ENCODE measurements at regions not wholly inside any gene's neighbourhood (a gene's known extent, or its start where the extent isn't known, plus 50 kb on each side); places are given as distances from the start of the nearest gene placed in this dataset.
"Not testable (repeated sequence)": the region's sequence is repeated elsewhere in the genome, so short reads cannot be mapped to it uniquely, and the experiment has no call there.

- DNase-seq, result no peak
Observed at GRCh38 chr13:76708138-76708688, 178.0 kb downstream of the KCTD12 start.

GRCh38 chr13:76707360-76707759 lies 178.8 kb downstream of the KCTD12 start:
- no peak for DNase-seq

DNA sequence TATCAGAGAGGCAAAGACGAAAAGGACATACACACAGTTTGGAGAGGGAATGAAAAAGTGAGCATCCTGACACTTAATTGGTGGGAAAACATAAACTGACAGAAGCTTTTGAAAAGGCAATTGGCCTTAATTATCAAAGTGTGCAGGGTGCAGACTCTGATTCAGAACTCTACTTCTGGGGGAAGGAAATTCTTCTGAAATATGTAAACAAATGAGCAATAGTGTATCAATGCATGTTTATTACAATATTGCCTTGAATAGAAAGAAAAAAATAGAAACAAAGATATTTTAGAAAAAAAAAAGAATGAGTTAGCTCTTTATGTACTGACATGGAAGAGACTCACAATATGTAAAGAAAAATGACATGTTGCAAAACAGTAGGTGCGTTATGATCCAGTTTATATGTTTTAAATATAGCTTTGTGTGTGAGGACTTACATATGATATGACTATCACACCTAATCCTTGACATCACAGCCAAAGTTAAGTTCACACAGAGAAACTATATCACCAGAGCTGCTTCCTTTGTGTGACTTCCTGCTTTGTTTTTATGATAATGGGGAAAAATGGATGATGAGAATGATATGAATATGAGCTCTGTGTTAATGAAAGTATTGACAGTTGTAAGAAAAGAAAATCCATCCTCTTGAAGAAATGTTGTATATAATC lies 182.4 kb downstream of the KCTD12 start:
- DNase-seq, result no peak

GRCh38 chr13:76703216-76703615 lies 183.0 kb downstream of the KCTD12 start:
- no peak for DNase-seq

DNA sequence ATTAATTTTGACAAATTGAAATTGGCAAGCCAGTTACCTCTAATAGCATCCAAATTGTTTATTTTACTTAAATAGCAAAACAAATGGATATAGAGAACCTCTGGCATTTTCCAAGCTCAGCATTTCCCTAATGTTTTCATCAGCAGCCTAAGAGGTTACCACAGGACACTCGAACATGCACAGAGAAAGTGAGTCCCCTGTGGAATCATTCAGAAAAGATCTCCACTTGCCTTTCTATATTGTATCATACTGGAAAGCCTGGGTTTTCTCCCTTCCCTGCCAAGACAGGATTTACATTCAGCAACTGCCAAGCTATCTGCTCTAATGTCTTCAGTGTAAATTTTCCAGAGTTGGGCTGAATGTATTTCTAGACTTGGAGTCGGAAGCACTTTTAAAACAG lies 188.9 kb downstream of the KCTD12 start:
- no peak for DNase-seq

DNA sequence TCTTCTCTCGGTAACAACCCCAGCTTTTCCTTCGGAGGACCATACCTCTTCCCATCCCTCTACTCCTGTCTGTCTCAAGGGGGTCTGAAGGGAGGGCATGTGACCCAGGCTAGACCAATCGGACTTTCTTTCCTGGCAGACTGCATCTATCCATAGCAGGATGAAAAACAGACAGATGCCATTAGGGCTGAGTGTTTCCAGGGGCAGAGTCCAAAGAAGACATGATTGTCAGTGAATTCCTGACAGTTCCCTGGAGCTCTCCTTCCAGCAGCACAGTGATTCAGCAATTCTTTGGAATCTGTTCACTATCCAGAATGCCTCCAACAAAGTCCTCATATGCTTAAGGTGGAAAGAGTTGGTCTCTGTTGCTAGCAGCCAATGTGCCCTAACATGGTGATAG lies 189.8 kb downstream of the KCTD12 start:
- no peak for DNase-seq

DNA sequence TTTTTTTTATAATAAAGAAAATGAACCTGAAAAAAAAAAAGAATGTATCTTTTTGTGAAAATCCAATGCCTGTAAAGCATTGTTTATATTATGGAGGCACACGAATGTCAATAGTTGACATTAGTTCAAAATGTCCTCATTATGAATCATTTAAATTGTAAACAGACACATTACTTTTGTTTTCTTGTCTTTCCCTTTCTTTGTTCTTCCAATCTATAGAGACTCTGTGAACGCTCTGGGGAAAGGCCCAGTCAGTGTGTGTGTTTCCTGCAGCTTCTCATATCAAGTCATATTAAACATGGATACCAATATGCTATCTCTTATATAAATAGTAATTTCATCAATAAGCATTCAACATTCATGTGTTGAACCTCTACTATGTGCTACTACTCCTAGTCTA lies 193.1 kb downstream of the KCTD12 start:
- DNase-seq, result no peak

GRCh38 chr13:76692346-76692745 lies 193.9 kb downstream of the KCTD12 start:
- DNase-seq, result no peak

- DNase-seq, result no peak
Observed at GRCh38 chr13:76690611-76691010, 195.6 kb downstream of the KCTD12 start.

DNA sequence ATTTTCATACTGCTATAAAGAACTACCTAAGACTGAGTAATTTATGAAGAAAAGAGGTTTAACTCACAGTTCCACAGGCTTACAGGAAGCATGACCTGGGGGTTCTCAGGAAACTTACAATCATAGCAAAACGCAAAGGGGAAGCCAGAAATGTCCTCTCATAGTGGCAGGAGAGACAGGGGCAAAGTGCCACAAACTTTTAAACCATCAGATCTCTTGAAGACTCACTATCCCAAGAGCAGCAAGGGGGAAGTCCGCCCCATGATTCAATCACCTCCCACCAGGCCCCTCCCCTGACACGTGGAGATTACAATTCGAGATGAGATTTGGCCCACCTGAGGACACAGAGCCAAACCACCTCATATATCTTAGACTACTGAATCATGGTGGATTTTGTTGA lies 198.7 kb downstream of the KCTD12 start:
- no peak for DNase-seq

- no peak for DNase-seq
Observed at GRCh38 chr13:76685938-76686337, 200.3 kb downstream of the KCTD12 start.

GRCh38 chr13:76684336-76684735 lies 201.9 kb downstream of the KCTD12 start:
- DNase-seq, result no peak

DNA sequence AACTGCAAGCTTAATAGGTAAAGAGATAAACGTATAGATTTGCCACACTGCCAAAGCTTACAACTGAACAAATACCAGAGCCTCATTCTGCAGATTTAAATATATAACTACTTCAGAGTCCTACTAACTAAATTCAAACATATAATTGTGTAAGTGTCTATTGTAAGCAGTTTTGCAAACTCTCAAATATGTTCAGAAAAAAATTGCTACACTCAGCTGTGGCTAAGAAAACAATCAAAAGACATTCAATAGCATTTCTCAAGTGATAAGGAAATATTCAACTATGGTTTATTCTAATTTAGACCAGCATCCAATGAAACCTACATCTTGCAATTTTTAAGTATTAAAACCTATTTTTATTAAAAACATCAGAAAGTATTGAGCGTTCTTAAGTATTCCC lies 202.4 kb downstream of the KCTD12 start:
- DNase-seq, result no peak

DNA sequence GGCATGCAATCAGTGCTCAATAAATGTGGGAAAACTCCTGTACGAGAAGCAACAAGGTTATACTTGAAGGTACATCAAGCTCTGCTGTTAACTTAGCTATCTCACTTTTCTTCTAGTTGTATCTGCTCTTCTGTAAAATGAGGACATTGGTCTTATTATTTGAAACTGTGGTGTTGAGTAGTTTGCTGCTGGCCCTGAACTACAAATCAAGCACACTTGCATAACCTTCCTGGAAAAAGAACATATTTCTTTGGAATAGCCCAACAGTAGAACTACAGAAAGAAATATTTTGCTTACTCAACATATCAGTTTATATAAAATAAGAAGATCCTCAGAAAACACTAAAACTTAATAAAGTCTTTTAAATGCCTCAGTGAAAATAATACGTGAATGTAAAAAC lies 203.0 kb downstream of the KCTD12 start:
- no peak for DNase-seq

DNA sequence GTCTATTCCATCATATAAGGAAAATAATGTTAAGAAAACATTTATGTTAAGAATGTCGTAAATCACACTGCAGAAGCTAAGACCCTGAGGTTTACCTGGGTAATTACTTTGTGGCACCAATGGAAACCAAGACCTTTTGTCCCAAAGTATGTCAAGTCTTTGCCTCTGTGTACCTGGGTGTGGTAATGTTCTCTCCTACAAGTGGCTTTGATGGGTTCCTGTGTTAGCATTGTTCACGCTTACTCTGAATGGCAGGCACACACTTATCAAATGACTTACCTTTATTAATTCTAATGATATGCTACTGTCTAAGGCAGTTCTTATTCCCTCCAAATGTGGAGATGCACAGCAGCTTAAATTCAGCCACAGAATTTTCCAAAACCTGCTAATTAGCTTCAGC lies 206.1 kb downstream of the KCTD12 start:
- DNase-seq, result no peak

DNA sequence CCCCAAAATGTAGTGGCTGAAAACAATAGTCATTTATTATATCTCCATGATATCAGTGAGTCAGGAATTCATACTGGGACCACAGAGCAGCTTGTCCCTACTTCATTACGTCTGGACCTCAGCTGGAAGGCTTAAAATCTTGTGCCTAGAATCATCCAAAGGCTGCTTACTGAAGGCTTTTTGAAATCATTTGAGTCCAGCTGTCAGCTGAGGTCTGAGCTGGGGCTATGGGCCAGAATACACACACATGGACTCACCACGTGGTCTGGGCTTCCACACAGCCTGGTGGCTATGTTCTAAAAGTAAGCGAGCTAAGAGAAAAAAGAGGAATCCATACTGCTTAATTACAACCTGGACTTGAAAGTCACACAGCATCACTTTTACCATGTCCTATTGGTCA lies 209.2 kb downstream of the KCTD12 start:
- no peak for DNase-seq

- DNase-seq, result no peak
Observed at GRCh38 chr13:76672420-76672819, 213.8 kb downstream of the KCTD12 start.

DNA sequence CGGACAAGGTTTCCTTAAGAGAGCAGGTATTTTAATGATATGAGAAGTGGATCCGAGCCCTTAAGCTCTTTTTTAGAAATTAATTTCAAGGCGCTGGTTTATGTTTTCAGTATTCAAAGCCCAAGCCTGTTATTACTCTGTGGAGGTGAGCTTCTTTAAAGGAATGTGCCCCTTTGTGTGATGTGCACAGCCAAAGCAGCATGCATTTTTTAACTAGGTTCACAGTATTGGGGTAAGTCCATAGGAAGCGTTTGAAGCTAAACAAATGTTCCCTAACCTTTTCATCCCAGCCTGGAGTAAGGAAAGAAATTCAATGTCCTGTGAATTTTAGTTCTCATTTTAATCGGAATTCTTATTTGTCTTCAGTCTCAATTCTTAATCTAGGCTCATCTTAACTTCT lies 217.5 kb downstream of the KCTD12 start:
- no peak for DNase-seq

GRCh38 chr13:76668141-76668540 lies 218.1 kb downstream of the KCTD12 start:
- DNase-seq, result no peak

DNA sequence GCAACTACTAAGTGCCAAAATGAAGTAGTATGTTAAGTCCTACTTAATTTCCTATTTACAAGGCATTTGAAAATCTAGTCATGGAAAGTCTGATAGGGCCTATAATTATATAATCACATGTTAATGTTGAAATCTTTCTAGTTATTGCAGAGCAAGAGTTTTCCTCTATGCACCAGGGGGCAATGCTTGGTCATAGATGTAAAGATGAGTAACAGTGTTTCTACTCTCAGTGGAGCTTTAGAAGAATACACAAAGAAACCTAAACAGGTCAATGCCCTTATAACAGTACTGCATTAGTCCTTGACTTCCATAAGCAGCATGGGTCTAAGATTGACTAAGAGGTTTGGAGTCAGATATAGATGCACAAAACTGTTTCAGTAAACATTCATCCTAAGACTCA lies 218.7 kb downstream of the KCTD12 start:
- DNase-seq, result no peak

DNA sequence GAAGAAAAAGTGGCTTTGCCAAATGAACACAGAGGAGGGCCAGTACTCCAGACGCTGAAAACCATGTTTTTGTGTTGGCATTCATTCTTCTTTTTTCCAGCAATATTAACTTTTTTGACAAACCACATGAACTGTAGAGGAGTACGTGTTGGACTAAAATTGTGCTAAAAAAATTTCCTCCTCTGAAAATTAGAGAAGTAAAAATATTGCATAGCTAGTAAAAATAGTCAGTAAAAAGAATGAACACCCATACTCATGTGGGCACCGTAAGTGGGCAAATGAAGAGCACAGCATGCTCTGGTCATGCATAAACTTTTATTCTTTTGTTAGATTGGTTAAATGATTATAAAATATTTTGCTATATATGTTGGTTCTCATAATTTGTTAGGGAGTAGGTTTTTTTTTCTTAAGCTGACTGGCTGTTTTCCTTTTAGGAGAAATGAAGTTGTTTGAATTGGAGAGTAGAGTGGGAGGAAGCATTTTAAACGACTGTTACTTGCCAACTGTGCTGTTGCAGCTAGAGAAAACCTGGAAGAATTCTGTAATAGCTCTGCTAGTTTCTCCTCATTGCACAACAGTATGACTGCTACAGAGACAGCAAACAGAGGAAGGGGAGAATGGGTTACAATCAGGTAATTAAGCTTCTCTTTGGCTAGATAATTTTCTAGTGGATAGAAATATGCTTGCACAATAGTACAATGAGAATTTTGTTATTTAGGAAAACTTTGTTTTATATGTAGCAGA lies 222.4 kb downstream of the KCTD12 start:
- DNase-seq, result no peak

GRCh38 chr13:76659074-76659473 lies 227.1 kb downstream of the KCTD12 start:
- not testable (repeated sequence) for DNase-seq

- DNase-seq, result no peak
Observed at GRCh38 chr13:76656500-76656899, 229.7 kb downstream of the KCTD12 start.

GRCh38 chr13:76656056-76656455 lies 230.1 kb downstream of the KCTD12 start:
- DNase-seq, result no peak

GRCh38 chr13:76654263-76654662 lies 231.9 kb downstream of the KCTD12 start:
- no peak for DNase-seq
